Epithelial cell of proximal tubule (primary cell): ENCODE measurements at regions not wholly inside any gene's neighbourhood (a gene's known extent, or its start where the extent isn't known, plus 50 kb on each side); places are given as distances from the start of the nearest gene placed in this dataset.

Source experiments
- DNase-seq: peaks from one replicate; pipeline ENCODE4 v3.0.0-alpha.2; 2011; ENCODE audit warnings: low read depth
- H3K4me3 ChIP-seq: 2 replicates; pipeline ENCODE4 v1.5.1; 2011; ENCODE audit warnings: low read depth, mild to moderate bottlenecking, low read length
- CTCF ChIP-seq: conservative IDR thresholded peaks from 2 replicates; pipeline ENCODE4 v1.5.1; 2012; ENCODE audit warnings: low read depth, mild to moderate bottlenecking, low read length

GRCh38 chr4:157751631-157752030 lies 421.2 kb downstream of the GASK1B start:
- no peak for DNase-seq
- no peak for TF ChIP-seq CTCF
- no peak overlapping the region for H3K4me3 ChIP-seq

- no peak for DNase-seq
- H3K4me3 ChIP-seq = no peak overlapping the region
- no peak for TF ChIP-seq CTCF
These were observed 431.2 kb downstream of the GASK1B start for GRCh38 chr4:157741642-157742041.

GRCh38 chr4:157739242-157739641 lies 433.6 kb downstream of the GASK1B start:
- TF ChIP-seq CTCF = no peak
- H3K4me3 ChIP-seq = no peak overlapping the region
- DNase-seq = peak; percentile 25

GRCh38 chr4:157728215-157728614 lies 444.6 kb downstream of the GASK1B start:
- H3K4me3 ChIP-seq = no peak overlapping the region
- no peak for TF ChIP-seq CTCF
- DNase-seq = no peak

- no peak for DNase-seq
- no peak for TF ChIP-seq CTCF
- H3K4me3 ChIP-seq = no peak overlapping the region
These were observed 445.7 kb downstream of the GASK1B start for GRCh38 chr4:157727163-157727562.

GRCh38 chr4:157722146-157722545 lies 450.7 kb downstream of the GASK1B start:
- no peak for TF ChIP-seq CTCF
- DNase-seq = no peak
- no peak overlapping the region for H3K4me3 ChIP-seq

- DNase-seq = no peak
- H3K4me3 ChIP-seq = no peak overlapping the region
These were observed 459.5 kb downstream of the GASK1B start for GRCh38 chr4:157713342-157713741.

More at GRCh38 chr4:157713342-157713741, 459.5 kb downstream of the GASK1B start:
- TF ChIP-seq CTCF = no peak
